NOMO-1 (cell line): ENCODE measurements at regions not wholly inside any gene's neighbourhood (a gene's known extent, or its start where the extent isn't known, plus 50 kb on each side); places are given as distances from the start of the nearest gene placed in this dataset.
"Not testable (repeated sequence)": the region's sequence is repeated elsewhere in the genome, so short reads cannot be mapped to it uniquely, and the experiment has no call there.

ENCODE experiments used
- DNase-seq, 2 experiments: peaks; one replicate each; lab custom pipeline; 2025; ENCODE audit not compliant: unreplicated experiment in 2 of 2; lab: John Stamatoyannopoulos, UW

DNA sequence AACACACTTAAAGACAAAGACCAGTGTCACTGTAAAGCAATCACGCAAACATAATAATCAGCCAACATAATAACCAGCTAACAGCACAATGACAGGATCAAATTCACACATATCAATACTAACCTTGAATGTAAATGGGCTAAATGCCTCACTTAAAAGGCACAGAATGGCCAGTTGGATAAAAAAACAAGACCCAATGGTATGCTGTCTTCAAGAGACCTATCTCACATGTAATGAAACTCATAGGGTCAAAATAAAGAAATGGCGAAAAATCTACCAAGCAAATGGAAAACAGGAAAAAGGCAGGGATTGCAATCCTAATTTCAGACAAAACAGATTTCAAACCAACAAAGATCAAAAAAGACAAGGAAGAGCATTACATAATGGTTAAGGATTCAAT is 78.2 kb upstream of the RAB12 start:
- DNase-seq = not testable (repeated sequence)

DNA sequence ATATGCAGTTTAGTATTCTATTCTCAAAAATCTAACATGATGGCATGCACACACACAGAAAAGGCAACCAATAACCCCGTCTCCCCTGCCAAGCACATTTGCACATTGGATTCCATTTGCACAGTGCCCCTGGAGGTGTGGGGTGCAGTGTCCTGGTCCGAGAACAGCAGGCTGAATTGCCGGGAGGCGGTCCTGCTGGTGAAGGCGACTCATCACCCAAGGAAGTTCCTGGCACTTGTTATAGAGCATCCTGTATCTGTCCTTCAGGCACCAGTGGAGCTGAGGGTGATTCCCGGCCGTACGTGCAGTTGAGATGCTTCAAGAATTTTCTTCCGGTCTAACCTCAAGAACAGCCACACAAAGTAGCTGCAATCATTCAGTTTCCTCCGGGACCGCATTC is 73.0 kb upstream of the RAB12 start:
- DNase-seq = no peak

DNA sequence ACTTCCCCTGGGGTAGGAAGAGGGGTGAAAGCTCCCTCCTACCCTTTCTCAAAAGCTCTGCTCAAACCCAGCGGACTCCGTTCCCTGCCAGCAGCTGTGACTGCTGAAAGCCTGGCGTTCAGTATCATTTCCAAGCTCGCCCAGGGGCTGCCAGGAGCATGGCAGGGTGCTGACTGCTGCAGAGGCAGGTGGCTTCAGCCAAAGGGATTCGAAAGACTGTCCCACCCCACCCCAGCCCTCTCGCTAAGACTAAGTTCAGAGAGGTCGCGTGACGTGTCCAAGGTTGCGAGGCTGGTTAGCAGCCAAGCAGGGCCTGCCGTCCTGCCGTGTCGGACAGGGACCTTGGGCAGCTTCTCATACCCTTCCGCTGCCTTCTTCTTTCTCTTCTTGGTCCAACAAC is 72.3 kb upstream of the RAB12 start:
- no peak for DNase-seq

DNA sequence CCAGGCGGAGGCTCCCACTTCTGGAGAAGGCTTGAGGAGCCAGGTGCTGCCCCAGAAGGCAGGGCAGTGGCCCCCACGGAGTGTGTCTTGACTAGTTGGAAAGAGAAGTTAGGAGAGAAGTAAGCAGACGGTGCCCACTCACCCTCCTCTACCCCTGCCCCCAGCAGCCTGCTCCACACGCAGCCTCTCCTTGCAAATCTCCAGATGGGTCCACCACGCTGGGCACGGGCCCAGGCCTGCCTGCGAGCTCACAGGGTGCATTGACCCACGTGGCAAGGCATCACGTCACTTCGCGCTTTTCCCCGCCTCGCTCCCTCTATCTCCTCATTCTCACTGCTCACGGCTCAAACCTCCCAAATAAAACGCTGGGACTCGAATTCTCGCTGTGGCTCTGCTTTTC is 71.8 kb upstream of the RAB12 start:
- DNase-seq = no peak

DNA sequence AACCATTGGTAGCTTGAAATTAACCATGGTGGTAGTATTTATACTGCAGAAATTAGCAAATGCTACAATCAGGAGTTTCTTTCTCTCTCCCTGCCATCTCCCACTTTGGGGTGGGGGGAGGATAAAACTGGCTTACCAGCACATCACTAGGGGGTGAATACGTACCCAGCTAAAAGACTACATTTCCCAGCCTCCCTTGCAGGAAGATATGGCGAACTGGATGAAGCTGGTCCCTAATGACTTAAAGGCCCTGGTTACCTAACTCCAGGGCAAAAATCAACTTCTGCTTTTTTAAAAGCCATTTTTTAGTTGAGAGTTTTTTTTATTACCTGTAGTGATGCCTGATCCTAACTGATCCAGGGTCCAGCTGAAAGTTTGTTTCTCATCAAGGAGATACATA is 70.3 kb upstream of the RAB12 start:
- peak; percentile 0 to 39 for DNase-seq

DNA sequence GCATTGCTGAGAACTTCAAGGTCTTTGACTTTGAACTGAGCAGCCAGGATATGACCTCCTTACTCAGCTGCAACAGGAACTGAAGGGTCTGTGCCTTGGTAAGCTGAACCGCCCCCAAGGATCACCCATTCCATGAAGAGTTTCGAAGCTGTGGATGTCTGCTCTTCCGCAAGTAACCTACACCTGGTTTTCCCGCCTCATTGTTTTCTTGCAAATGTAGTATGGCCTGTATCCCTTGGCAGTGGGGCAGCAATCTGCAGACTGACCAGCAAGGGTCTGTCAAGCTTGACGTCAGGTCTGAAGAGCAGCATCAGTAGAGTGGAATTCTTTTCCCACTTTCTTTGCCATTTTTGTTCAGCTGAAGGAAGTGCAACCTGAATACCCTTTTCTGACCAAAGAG is 62.6 kb upstream of the RAB12 start:
- DNase-seq = no peak

DNA sequence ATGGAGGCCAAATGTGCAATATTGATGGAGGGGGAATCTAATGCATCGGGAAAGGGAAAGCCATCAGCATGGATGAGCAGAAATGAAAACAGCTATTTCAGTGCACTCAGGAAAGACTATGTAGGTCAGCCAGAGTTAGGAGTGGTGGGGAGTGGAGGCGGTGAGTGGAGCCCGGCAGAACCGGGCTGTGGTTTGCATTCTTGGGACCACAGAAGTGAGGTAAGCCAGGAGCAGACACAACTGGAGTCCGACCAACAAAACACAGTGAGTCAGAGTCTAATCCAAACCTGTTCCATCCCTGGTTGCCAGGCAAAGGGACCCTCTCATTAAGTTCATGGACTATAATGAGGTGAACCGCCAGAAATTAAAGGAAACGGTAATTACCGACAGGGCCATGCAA is 61.1 kb upstream of the RAB12 start:
- DNase-seq = no peak

DNA sequence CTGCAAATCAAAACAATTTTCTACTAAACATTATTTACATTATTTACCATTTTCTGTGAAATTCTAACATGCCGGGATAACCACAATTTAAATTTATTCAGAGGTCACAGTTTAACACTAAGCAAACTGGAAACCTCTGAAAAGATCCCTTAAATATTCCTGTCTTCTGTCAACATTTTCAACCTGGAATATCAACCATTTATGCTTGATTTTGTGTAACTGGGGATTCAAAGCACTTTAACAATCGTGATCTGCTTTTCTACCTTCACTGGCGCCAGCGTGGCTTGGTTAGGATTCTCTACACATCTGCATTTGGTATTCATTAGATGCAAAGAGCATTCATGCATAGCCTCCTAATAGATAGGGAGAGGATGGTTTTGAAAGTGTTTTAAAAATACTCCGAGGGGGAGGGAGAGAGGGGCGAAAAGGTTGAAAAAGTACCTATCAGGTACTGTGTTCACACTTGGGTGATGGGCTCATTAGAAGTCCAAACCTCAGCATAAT is 59.9 kb upstream of the RAB12 start:
- DNase-seq = no peak

DNA sequence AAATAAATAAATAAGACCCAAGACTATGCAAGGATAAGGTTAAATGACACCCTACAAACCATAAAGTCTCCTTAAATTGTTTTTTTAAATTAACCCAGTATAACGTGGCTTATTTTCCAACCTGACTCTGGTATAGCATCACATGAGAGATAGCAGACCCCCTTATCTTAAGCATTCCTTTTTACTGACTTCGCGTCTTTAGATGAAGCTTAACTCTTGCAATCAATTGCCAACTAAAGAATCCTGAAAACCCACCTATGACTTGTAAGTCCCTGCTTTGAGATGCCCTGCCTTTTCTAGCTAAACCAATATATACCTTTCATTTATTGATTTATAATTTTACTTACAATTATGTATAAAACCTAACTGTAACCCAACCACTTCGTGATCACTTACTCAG is 57.1 kb upstream of the RAB12 start:
- DNase-seq = no peak

DNA sequence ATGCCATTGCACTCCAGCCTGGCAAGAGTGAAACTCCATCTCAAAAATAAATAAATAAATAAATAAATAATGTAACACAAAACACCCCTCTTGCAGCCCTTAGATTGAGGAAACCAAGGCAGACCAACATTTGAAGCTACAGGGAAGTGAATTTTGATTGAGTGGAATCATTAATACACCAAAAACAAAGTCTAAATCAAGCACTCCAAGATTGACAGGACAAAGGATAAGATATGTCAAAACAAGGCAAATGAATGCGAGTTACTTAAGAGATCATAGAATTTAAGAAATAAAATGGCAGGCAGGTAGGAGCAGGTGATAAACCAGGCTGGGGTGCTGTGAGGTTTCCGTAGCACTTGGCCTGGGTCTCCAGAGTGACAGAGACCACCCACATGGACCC is 54.9 kb upstream of the RAB12 start:
- no peak for DNase-seq

DNA sequence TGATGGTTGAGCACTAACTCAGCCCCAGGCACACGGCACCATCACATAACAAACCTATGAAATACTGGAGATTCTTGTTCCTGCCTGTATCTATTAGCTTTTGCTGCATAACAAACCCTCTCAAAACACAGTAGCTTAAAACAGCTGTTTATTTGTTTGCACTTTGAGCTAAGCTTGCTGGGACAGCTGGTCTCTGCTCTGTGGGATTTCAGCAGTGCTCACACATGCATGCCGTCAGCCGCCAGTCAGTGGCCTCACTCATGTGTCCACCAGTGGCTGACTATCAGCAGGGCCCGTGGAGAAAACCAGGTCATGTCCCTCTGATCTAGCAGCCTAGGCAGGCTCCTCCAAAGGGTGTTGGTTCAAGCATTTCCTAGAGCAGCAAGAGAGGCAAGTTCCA is 52.8 kb upstream of the RAB12 start:
- DNase-seq = no peak
